HEK293 (cell line): ENCODE measurements at regions not wholly inside any gene's neighbourhood (a gene's known extent, or its start where the extent isn't known, plus 50 kb on each side); places are given as distances from the start of the nearest gene placed in this dataset.

ENCODE experiments used
- CTCF ChIA-PET: fragments of 350-600 bp; formaldehyde crosslinking; extraction: SDS; loops from one replicate; lab custom pipeline; 2021; ENCODE audit warnings: antibody characterized with exemption; lab: Yijun Ruan, JAX
- POLR2A ChIA-PET: fragments of 300-600 bp; formaldehyde crosslinking; extraction: SDS; loops from one replicate; lab custom pipeline; 2020; ENCODE audit warnings: antibody characterized with exemption, inconsistent platforms; lab: Yijun Ruan, JAX
- H3K27ac ChIP-seq: fragments of 200-500 bp; sonication (Bioruptor generic); 2 replicates; pipeline ENCODE4 v1.5.1; 2014; ENCODE audit warnings: low read depth, low read length, control low read depth, inconsistent platforms; ENCODE audit errors: extremely low read depth
- H3K36me3 ChIP-seq, 2 experiments: fragments of 200-500 bp in 1 of 2; sonication (Bioruptor generic) in 1 of 2; 1 replicate in 1 of 2; 2 replicates in 1 of 2; pipeline ENCODE4 v1.5.1; 2014 to 2017; ENCODE audit warnings: inconsistent platforms in 2 of 2, low read length in 2 of 2; ENCODE audit not compliant: control insufficient read depth in 2 of 2, insufficient read depth in 1 of 2
- H3K4me1 ChIP-seq: fragments of 200-500 bp; sonication (Bioruptor generic); 2 replicates; pipeline ENCODE4 v1.5.1; 2014; ENCODE audit warnings: mild to moderate bottlenecking, low read length, inconsistent platforms; ENCODE audit not compliant: control insufficient read depth, insufficient read depth
- H3K4me3 ChIP-seq: 2 replicates; pipeline ENCODE4 v1.5.1; 2011; ENCODE audit warnings: low read depth, mild to moderate bottlenecking, control low read depth, low read length, moderate library complexity
- H3K9me3 ChIP-seq: fragments of 200-500 bp; sonication (Bioruptor generic); 2 replicates; pipeline ENCODE4 v1.5.1; 2014; ENCODE audit warnings: low read depth, low read length, inconsistent platforms; ENCODE audit not compliant: control insufficient read depth, insufficient read depth
- BCL11A ChIP-seq: fragments of 450-650 bp; formaldehyde crosslinking; IDR thresholded peaks from 2 replicates; pipeline ENCODE4 v1.5.1; 2016; ENCODE audit warnings: low read depth, missing biosample characterization, missing genetic modification characterization
- HOXD13 ChIP-seq: sonication (generic); formaldehyde crosslinking; IDR thresholded peaks from 2 replicates; pipeline ENCODE4 v1.8.0; 2022; ENCODE audit warnings: missing genetic modification reagents, borderline replicate concordance
- OVOL3 ChIP-seq: fragments of 450-650 bp; formaldehyde crosslinking; IDR thresholded peaks from 2 replicates; pipeline ENCODE4 v1.5.1; 2016; ENCODE audit warnings: missing biosample characterization, missing genetic modification characterization
- PBX3 ChIP-seq: sonication (generic); formaldehyde crosslinking; IDR thresholded peaks from 2 replicates; pipeline ENCODE4 v1.8.1; 2022; ENCODE audit warnings: mild to moderate bottlenecking, moderate library complexity, missing genetic modification reagents
- SALL2 ChIP-seq: fragments of 450-650 bp; formaldehyde crosslinking; IDR thresholded peaks from 2 replicates; pipeline ENCODE4 v1.5.0; 2017; ENCODE audit warnings: missing biosample characterization, mild to moderate bottlenecking, missing genetic modification characterization, borderline replicate concordance
- SETDB1 ChIP-seq: IDR thresholded peaks from one replicate; pipeline ENCODE4 v1.6.1; 2017; ENCODE audit warnings: mild to moderate bottlenecking, low read length, moderate library complexity, mixed read lengths; ENCODE audit not compliant: insufficient read length
- TCF7L2 ChIP-seq: IDR thresholded peaks from 2 replicates; pipeline ENCODE4 v1.6.1; 2011; ENCODE audit warnings: low read depth, mild to moderate bottlenecking, inconsistent platforms, low read length, moderate library complexity, borderline replicate concordance
- ZBTB26 ChIP-seq: fragments of 450-650 bp; formaldehyde crosslinking; optimal IDR thresholded peaks from 2 replicates; pipeline ENCODE3; 2016; ENCODE audit warnings: missing biosample characterization, mild to moderate bottlenecking, missing genetic modification characterization
- ZNF140 ChIP-seq: fragments of 450-650 bp; formaldehyde crosslinking; IDR thresholded peaks from 2 replicates; pipeline ENCODE4 v1.5.1; 2016; ENCODE audit warnings: missing biosample characterization, missing genetic modification characterization
- ZNF280D ChIP-seq: fragments of 450-650 bp; formaldehyde crosslinking; IDR thresholded peaks from 2 replicates; pipeline ENCODE4 v1.5.1; 2016; ENCODE audit warnings: missing biosample characterization, missing genetic modification characterization
- ZNF311 ChIP-seq: fragments of 450-650 bp; formaldehyde crosslinking; IDR thresholded peaks from 2 replicates; pipeline ENCODE4 v1.5.1; 2017; ENCODE audit warnings: missing biosample characterization, missing genetic modification characterization, borderline replicate concordance
- ZNF518A ChIP-seq: fragments of 450-650 bp; formaldehyde crosslinking; conservative IDR thresholded peaks from 2 replicates; pipeline ENCODE4 v1.5.1; 2016; ENCODE audit warnings: low read depth, missing biosample characterization, missing genetic modification characterization
- ZNF585B ChIP-seq: fragments of 450-650 bp; formaldehyde crosslinking; IDR thresholded peaks from 2 replicates; pipeline ENCODE4 v1.5.1; 2016; ENCODE audit warnings: missing biosample characterization, missing genetic modification characterization
- ZNF670 ChIP-seq: fragments of 450-650 bp; formaldehyde crosslinking; IDR thresholded peaks from 2 replicates; pipeline ENCODE4 v1.5.1; 2016; ENCODE audit warnings: missing biosample characterization, missing genetic modification characterization, low read depth
- ZNF692 ChIP-seq: fragments of 450-650 bp; formaldehyde crosslinking; IDR thresholded peaks from 2 replicates; pipeline ENCODE4 v1.5.1; 2016; ENCODE audit warnings: missing biosample characterization, missing genetic modification characterization
- ZSCAN16 ChIP-seq: fragments of 450-650 bp; formaldehyde crosslinking; IDR thresholded peaks from 2 replicates; pipeline ENCODE4 v1.5.1; 2016; ENCODE audit warnings: missing biosample characterization, missing genetic modification characterization
- ZSCAN18 ChIP-seq: fragments of 450-650 bp; formaldehyde crosslinking; IDR thresholded peaks from 2 replicates; pipeline ENCODE4 v1.5.1; 2016; ENCODE audit warnings: missing biosample characterization, missing genetic modification characterization

- TF ChIP-seq HOXD13 (CRISPR knock-in tag) (no peak), SALL2 (tag by site-specific recombination) (no peak), ZNF280D (tag by site-specific recombination) (no peak), ZSCAN16 (tag by site-specific recombination) (no peak), ZSCAN18 (tag by site-specific recombination) (no peak)
These were observed 1183.8 kb downstream of the HACE1 start (continued) for GRCh38 chr6:103675807-103676406.

- Histone ChIP-seq H3K4me1 (no peaks in the 10 kb centered on the region), H3K27ac (no peak overlapping the region), H3K36me3 (no peaks in the 10 kb centered on the region), H3K9me3 (no peaks in the 10 kb centered on the region), H3K4me3 (no peak overlapping the region)
- POLR2A ChIA-PET = no interaction called here
- CTCF ChIA-PET = no interaction called here
- no peak for TF ChIP-seq ZNF311 (tag by site-specific recombination)
- no peak for TF ChIP-seq TCF7L2
- no peak for TF ChIP-seq PBX3
- no peak for TF ChIP-seq SETDB1
- TF ChIP-seq ZBTB26 (tag by site-specific recombination) = no peak
- TF ChIP-seq ZNF585B = no peak
These were observed 1184.9 kb downstream of the HACE1 start for GRCh38 chr6:103674790-103675189.

GRCh38 chr6:103672169-103672568, 1187.5 kb downstream of the HACE1 start:
- Histone ChIP-seq H3K36me3 (no peaks in the 10 kb centered on the region), H3K4me1 (no peaks in the 10 kb centered on the region), H3K9me3 (no peaks in the 10 kb centered on the region), H3K4me3 (no peak overlapping the region), H3K27ac (no peak overlapping the region)
- CTCF ChIA-PET = interaction anchor here (0.6 kb wide), 1 partner anchor 293 kb away, joined by 3 read pairs; no protein-coding TSS in a partner anchor
- POLR2A ChIA-PET = no interaction called here
- TF ChIP-seq ZNF670 (tag by site-specific recombination) (no peak), PBX3 (no peak), ZNF140 (tag by site-specific recombination) (no peak), OVOL3 (tag by site-specific recombination) (no peak), BCL11A (tag by site-specific recombination) (no peak), ZNF692 (no peak), ZNF518A (tag by site-specific recombination) (no peak)
